SK-N-SH (cell line): ENCODE measurements at regions not wholly inside any gene's neighbourhood (a gene's known extent, or its start where the extent isn't known, plus 50 kb on each side); places are given as distances from the start of the nearest gene placed in this dataset.

Experiments used
- CTCF ChIA-PET: fragments of 300-600, 350-600 bp; formaldehyde crosslinking; extraction: SDS; loops from one replicate; lab custom pipeline; 2021; lab: Yijun Ruan, JAX
- POLR2A ChIA-PET: fragments of 350-600 bp; sonication (Branson Sonifier 250); formaldehyde crosslinking; extraction: SDS; loops from one replicate; lab custom pipeline; 2020; ENCODE audit warnings: antibody characterized with exemption, inconsistent platforms; lab: Yijun Ruan, JAX
- DNase-seq: peaks from one replicate; pipeline ENCODE4 v3.0.0; 2012
- H2AFZ ChIP-seq: fragments of 200-600 bp; sonication (generic); 2 replicates; pipeline ENCODE4 v1.8.1; 2016; ENCODE audit warnings: antibody characterized with exemption, mild to moderate bottlenecking, low read depth
- H3F3A ChIP-seq: fragments of 200-600 bp; sonication (generic); replicated peaks from 2 replicates; pipeline ENCODE3; 2016; ENCODE audit warnings: antibody characterized with exemption, mild to moderate bottlenecking; ENCODE audit not compliant: insufficient read depth
- H3K27ac ChIP-seq, 2 experiments: fragments of 200-500 bp in 1 of 2; fragments of 200-600 bp in 1 of 2; sonication (Bioruptor generic) in 1 of 2; sonication (generic), shearing (Covaris generic) in 1 of 2; 2 replicates each; pipeline versions ENCODE4 v1.5.1 to v1.6.1; 2014 to 2016; ENCODE audit warnings: low read depth in 2 of 2, inconsistent platforms in 1 of 2, low read length in 1 of 2, mild to moderate bottlenecking in 1 of 2, mixed read lengths in 1 of 2
- H3K27me3 ChIP-seq: fragments of 200-600 bp; sonication (generic), shearing (Covaris generic); 2 replicates; pipeline ENCODE4 v1.6.1; 2016; ENCODE audit warnings: mixed run types; ENCODE audit not compliant: insufficient read depth
- H3K36me3 ChIP-seq, 2 experiments: fragments of 200-500 bp in 1 of 2; fragments of 200-600 bp in 1 of 2; sonication (Bioruptor generic) in 1 of 2; sonication (generic) in 1 of 2; replicated peaks in 1 of 2; 2 replicates each; pipeline versions ENCODE3 to v1.5.1; 2014 to 2016; ENCODE audit warnings: low read length in 1 of 2, mild to moderate bottlenecking in 1 of 2; ENCODE audit not compliant: insufficient read depth in 2 of 2, control insufficient read depth in 1 of 2
- H3K4me1 ChIP-seq, 2 experiments: fragments of 200-500 bp in 1 of 2; fragments of 200-600 bp in 1 of 2; sonication (Bioruptor generic) in 1 of 2; sonication (generic), shearing (Covaris generic) in 1 of 2; 2 replicates each; pipeline versions ENCODE4 v1.5.1 to v1.6.1; 2014 to 2016; ENCODE audit warnings: low read depth in 1 of 2, low read length in 1 of 2, mixed run types in 1 of 2; ENCODE audit not compliant: insufficient read depth in 2 of 2, control insufficient read depth in 1 of 2
- H3K4me2 ChIP-seq: fragments of 200-600 bp; sonication (generic), shearing (Covaris generic); 2 replicates; pipeline ENCODE4 v1.6.1; 2017; ENCODE audit warnings: mixed run types
- H3K4me3 ChIP-seq, 2 experiments: fragments of 200-500 bp in 1 of 2; fragments of 200-600 bp in 1 of 2; sonication (Bioruptor generic) in 1 of 2; sonication (generic), shearing (Covaris generic) in 1 of 2; 2 replicates each; pipeline versions ENCODE4 v1.5.1 to v1.8.1; 2014 to 2016; ENCODE audit warnings: low read depth in 2 of 2, inconsistent platforms in 1 of 2, low read length in 1 of 2, mild to moderate bottlenecking in 1 of 2, mixed read lengths in 1 of 2, moderate library complexity in 1 of 2
- H3K79me2 ChIP-seq: fragments of 200-600 bp; sonication (generic); 2 replicates; pipeline ENCODE4 v1.8.1; 2017; ENCODE audit warnings: mild to moderate bottlenecking; ENCODE audit not compliant: insufficient read depth
- H3K9ac ChIP-seq: fragments of 200-600 bp; sonication (generic); 2 replicates; pipeline ENCODE4 v1.6.1; 2017; ENCODE audit warnings: mixed run types
- H3K9me2 ChIP-seq: fragments of 200-600 bp; sonication (generic); 2 replicates; pipeline ENCODE4 v1.6.1; 2017; ENCODE audit warnings: mixed run types
- H3K9me3 ChIP-seq: fragments of 200-600 bp; sonication (generic); 2 replicates; pipeline ENCODE4 v1.6.1; 2017; ENCODE audit warnings: mixed run types, mild to moderate bottlenecking, moderate library complexity
- H4K20me1 ChIP-seq: fragments of 200-600 bp; sonication (generic); 2 replicates; pipeline ENCODE4 v1.6.1; 2017; ENCODE audit warnings: mild to moderate bottlenecking, mixed run types; ENCODE audit not compliant: insufficient read depth
- CHD2 ChIP-seq: fragments of 150-350 bp; IDR thresholded peaks from 2 replicates; pipeline ENCODE4 v1.6.1; 2018; ENCODE audit warnings: low read length; ENCODE audit not compliant: partially characterized antibody
- CTCF ChIP-seq: fragments of 200-600 bp; sonication (generic); IDR thresholded peaks from 2 replicates; pipeline ENCODE4 v1.6.1; 2017; ENCODE audit warnings: antibody characterized with exemption, mild to moderate bottlenecking, moderate library complexity
- FOSL2 ChIP-seq: IDR thresholded peaks from 2 replicates; pipeline ENCODE4 v1.4.0; 2012; ENCODE audit warnings: low read depth, mild to moderate bottlenecking, moderate library complexity, borderline replicate concordance
- FOXJ3 ChIP-seq: sonication (generic); formaldehyde crosslinking; IDR thresholded peaks from 2 replicates; pipeline ENCODE4 v1.5.1; 2020; ENCODE audit warnings: mild to moderate bottlenecking, missing genetic modification reagents
- IRF3 ChIP-seq: fragments of 150-350 bp; IDR thresholded peaks from 2 replicates; pipeline ENCODE4 v1.6.1; 2016; ENCODE audit warnings: mild to moderate bottlenecking, low read depth, low read length
- JUND ChIP-seq: IDR thresholded peaks from 2 replicates; pipeline ENCODE4 v1.4.0; 2012
- MEF2A ChIP-seq: IDR thresholded peaks from 2 replicates; pipeline ENCODE4 v1.4.0; 2012; ENCODE audit warnings: low read depth, borderline replicate concordance
- MXI1 ChIP-seq: IDR thresholded peaks from 2 replicates; pipeline ENCODE4 v1.6.1; 2012; ENCODE audit warnings: mild to moderate bottlenecking, low read depth, low read length, improper control_type of control experiment
- RAD21 ChIP-seq: IDR thresholded peaks from 2 replicates; pipeline ENCODE4 v1.6.1; 2012; ENCODE audit warnings: mild to moderate bottlenecking, low read length
- SIN3A ChIP-seq: IDR thresholded peaks from 2 replicates; pipeline ENCODE4 v1.6.1; 2012; ENCODE audit warnings: low read depth, mild to moderate bottlenecking, low read length, moderate library complexity, borderline replicate concordance
- TAF1 ChIP-seq: IDR thresholded peaks from 2 replicates; pipeline ENCODE4 v1.6.1; 2012; ENCODE audit warnings: low read depth, mild to moderate bottlenecking, low read length, moderate library complexity, borderline replicate concordance
- USF2 ChIP-seq: fragments of 150-350 bp; IDR thresholded peaks from 2 replicates; pipeline ENCODE4 v1.6.1; 2017; ENCODE audit warnings: antibody characterized with exemption, low read length, low read depth, borderline replicate concordance
- WGBS: methylation state at CpG from one replicate; pipeline ENCODE4 v1.1.6; 2017; ENCODE audit warnings: low lambda C conversion rate; 5-methylcytosine and 5-hydroxymethylcytosine counted together

GRCh38 chr16:80208743-80209142 lies 332.1 kb upstream of the DYNLRB2 start:
- POLR2A ChIA-PET: no interaction called here
- no peak overlapping the region for H3K27ac ChIP-seq
- no peaks in the 10 kb centered on the region for H3K9me2 ChIP-seq
- H3K4me2 ChIP-seq: no peak overlapping the region
- no peak overlapping the region for H2AFZ ChIP-seq
- CTCF ChIA-PET: no interaction called here
- H4K20me1 ChIP-seq: no peaks in the 10 kb centered on the region
- no peaks in the 10 kb centered on the region for H3K4me1 ChIP-seq
- H3K9me3 ChIP-seq: no peaks in the 10 kb centered on the region
- H3K27me3 ChIP-seq: no peaks in the 10 kb centered on the region
- no peak for DNase-seq
- H3K79me2 ChIP-seq: no peaks in the 10 kb centered on the region
- H3K9ac ChIP-seq: no peak overlapping the region
- no peak overlapping the region for H3K4me3 ChIP-seq
- H3K36me3 ChIP-seq: no peaks in the 10 kb centered on the region
- TF ChIP-seq RAD21 (no peak), CTCF (no peak), CHD2 (no peak), USF2 (no peak), SIN3A (no peak), FOXJ3 (CRISPR knock-in tag) (no peak), FOSL2 (no peak), MEF2A (no peak), JUND (no peak), IRF3 (no peak), TAF1 (no peak), MXI1 (no peak)
- WGBS: 38% methylated on average over 3 of the region's 3 CpGs
- H3F3A ChIP-seq: no peaks in the 10 kb centered on the region

GRCh38 chr16:80208015-80208414 lies 332.8 kb upstream of the DYNLRB2 start:
- ChIA-PET POLR2A (no interaction called here), CTCF (no interaction called here)
- Histone ChIP-seq H3K36me3 (no peaks in the 10 kb centered on the region), H3K4me1 (no peaks in the 10 kb centered on the region), H3K4me2 (no peak overlapping the region), H3K9me2 (no peaks in the 10 kb centered on the region), H3K9me3 (no peaks in the 10 kb centered on the region), H4K20me1 (no peaks in the 10 kb centered on the region), H3K9ac (no peak overlapping the region), H2AFZ (no peak overlapping the region), H3K79me2 (no peaks in the 10 kb centered on the region), H3K27ac (no peak overlapping the region), H3K4me3 (no peak overlapping the region), H3F3A (no peaks in the 10 kb centered on the region), H3K27me3 (no peaks in the 10 kb centered on the region)
- DNase-seq: no peak
- no peak for TF ChIP-seq JUND
- WGBS: 31% methylated on average over 2 of the region's 2 CpGs
